OCI-LY1 (cell line): ENCODE measurements at regions not wholly inside any gene's neighbourhood (a gene's known extent, or its start where the extent isn't known, plus 50 kb on each side); places are given as distances from the start of the nearest gene placed in this dataset.

Source experiments
- H2AFZ ChIP-seq: fragments of 200-600 bp; sonication (generic), shearing (Covaris generic); 2 replicates; pipeline ENCODE4 v1.6.0; 2014; ENCODE audit warnings: antibody characterized with exemption, mild to moderate bottlenecking, low read length
- H3F3A ChIP-seq: fragments of 200-600 bp; sonication (generic), shearing (Covaris generic); 2 replicates; pipeline ENCODE4 v1.6.0; 2014; ENCODE audit warnings: mild to moderate bottlenecking, antibody characterized with exemption, low read length, moderate library complexity; ENCODE audit not compliant: insufficient read depth
- H3K27ac ChIP-seq: fragments of 200-600 bp; sonication (generic); 2 replicates; pipeline ENCODE4 v1.5.1; 2014; ENCODE audit warnings: low read length, mixed run types, mild to moderate bottlenecking, low read depth; ENCODE audit not compliant: poor library complexity, severe bottlenecking
- H3K27me3 ChIP-seq: fragments of 200-600 bp; sonication (generic); 2 replicates; pipeline ENCODE4 v1.6.0; 2014; ENCODE audit warnings: antibody characterized with exemption, mild to moderate bottlenecking, low read length, moderate library complexity; ENCODE audit not compliant: insufficient read depth
- H3K36me3 ChIP-seq: fragments of 200-600 bp; sonication (generic); 2 replicates; pipeline ENCODE4 v1.6.1; 2014; ENCODE audit warnings: mild to moderate bottlenecking, antibody characterized with exemption, low read length, moderate library complexity, mixed read lengths; ENCODE audit not compliant: insufficient read depth
- H3K4me1 ChIP-seq: fragments of 200-600 bp; sonication (generic); 2 replicates; pipeline ENCODE4 v1.5.1; 2014; ENCODE audit warnings: mild to moderate bottlenecking, low read length, moderate library complexity; ENCODE audit not compliant: insufficient read depth, severe bottlenecking
- H3K4me2 ChIP-seq: fragments of 200-600 bp; sonication (generic), shearing (Covaris generic); 2 replicates; pipeline ENCODE4 v1.6.1; 2014; ENCODE audit warnings: low read length
- H3K4me3 ChIP-seq: fragments of 200-600 bp; sonication (generic); 2 replicates; pipeline ENCODE4 v1.5.1; 2014; ENCODE audit warnings: low read length, low read depth, mild to moderate bottlenecking, mixed read lengths; ENCODE audit not compliant: poor library complexity, severe bottlenecking
- H3K79me2 ChIP-seq: fragments of 200-600 bp; shearing (Covaris generic); 2 replicates; pipeline ENCODE4 v1.6.1; 2016; ENCODE audit warnings: mixed run types, low read length, mixed read lengths; ENCODE audit not compliant: insufficient read depth
- H3K9ac ChIP-seq: fragments of 200-600 bp; sonication (generic), shearing (Covaris generic); 2 replicates; pipeline ENCODE4 v1.6.1; 2014; ENCODE audit warnings: mild to moderate bottlenecking, low read length, mixed read lengths
- H3K9me2 ChIP-seq: fragments of 200-600 bp; sonication (generic), shearing (Covaris generic); 2 replicates; pipeline ENCODE4 v1.6.1; 2014; ENCODE audit warnings: low read depth, mild to moderate bottlenecking, low read length, mixed read lengths
- H3K9me3 ChIP-seq: fragments of 200-600 bp; shearing (Covaris generic); 2 replicates; pipeline ENCODE4 v1.6.1; 2014; ENCODE audit warnings: low read length, mixed read lengths
- H4K20me1 ChIP-seq: fragments of 200-600 bp; sonication (generic), shearing (Covaris generic); 2 replicates; pipeline ENCODE4 v1.6.0; 2016; ENCODE audit warnings: mild to moderate bottlenecking, low read length; ENCODE audit not compliant: insufficient read depth
- EZH2 ChIP-seq: fragments of 200-600 bp; sonication (generic), shearing (Covaris generic); IDR thresholded peaks from 2 replicates; pipeline ENCODE4 v1.8.0; 2017; ENCODE audit warnings: borderline replicate concordance, mixed run types, mild to moderate bottlenecking, antibody characterized with exemption, low read length, moderate library complexity, mixed read lengths
- TF ChIP-seq, protein P1 (sequence below): fragments of 200-600 bp; sonication (generic), shearing (Covaris generic); IDR thresholded peaks from 2 replicates; pipeline ENCODE4 v1.5.1; 2017; ENCODE audit warnings: mild to moderate bottlenecking, antibody characterized with exemption, low read length, moderate library complexity, mixed read lengths

DNA sequence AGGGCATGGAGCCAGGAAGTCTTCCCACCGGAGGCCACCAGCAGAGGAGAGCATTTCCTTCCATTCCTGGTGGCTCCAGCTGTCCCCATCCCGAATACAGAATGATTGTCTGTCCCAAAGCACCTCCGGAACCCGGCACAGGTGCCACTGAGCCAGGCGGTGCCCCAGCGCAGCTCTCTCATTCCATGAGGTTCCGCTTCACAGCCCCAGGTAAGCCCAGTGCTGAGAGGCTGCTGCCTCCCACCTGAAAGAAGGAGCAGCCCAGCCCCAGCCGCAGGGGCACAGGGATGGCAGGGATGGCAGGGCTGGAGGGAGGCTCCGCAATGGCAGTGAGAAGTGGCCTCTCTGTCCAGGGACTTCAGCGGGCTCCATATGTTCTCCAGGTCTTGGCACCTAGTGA is 162.1 kb upstream of the TCERG1L start:
- no peak for TF ChIP-seq EZH2
- TF ChIP-seq, protein P1, sequence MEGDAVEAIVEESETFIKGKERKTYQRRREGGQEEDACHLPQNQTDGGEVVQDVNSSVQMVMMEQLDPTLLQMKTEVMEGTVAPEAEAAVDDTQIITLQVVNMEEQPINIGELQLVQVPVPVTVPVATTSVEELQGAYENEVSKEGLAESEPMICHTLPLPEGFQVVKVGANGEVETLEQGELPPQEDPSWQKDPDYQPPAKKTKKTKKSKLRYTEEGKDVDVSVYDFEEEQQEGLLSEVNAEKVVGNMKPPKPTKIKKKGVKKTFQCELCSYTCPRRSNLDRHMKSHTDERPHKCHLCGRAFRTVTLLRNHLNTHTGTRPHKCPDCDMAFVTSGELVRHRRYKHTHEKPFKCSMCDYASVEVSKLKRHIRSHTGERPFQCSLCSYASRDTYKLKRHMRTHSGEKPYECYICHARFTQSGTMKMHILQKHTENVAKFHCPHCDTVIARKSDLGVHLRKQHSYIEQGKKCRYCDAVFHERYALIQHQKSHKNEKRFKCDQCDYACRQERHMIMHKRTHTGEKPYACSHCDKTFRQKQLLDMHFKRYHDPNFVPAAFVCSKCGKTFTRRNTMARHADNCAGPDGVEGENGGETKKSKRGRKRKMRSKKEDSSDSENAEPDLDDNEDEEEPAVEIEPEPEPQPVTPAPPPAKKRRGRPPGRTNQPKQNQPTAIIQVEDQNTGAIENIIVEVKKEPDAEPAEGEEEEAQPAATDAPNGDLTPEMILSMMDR = no peak
- Histone ChIP-seq H3K27me3 (0 out of 2 replicates have a peak, but pooled peaks cover 6% of the 10 kb centered on the region), H3K36me3 (no peaks in the 10 kb centered on the region), H3K9me2 (no peaks in the 10 kb centered on the region), H3K4me3 (no peak overlapping the region), H3K27ac (no peak overlapping the region), H3K9ac (no peak overlapping the region), H3K9me3 (no peaks in the 10 kb centered on the region), H3K4me1 (no peaks in the 10 kb centered on the region), H2AFZ (no peak overlapping the region), H3F3A (no peaks in the 10 kb centered on the region), H3K4me2 (no peak overlapping the region), H3K79me2 (no peaks in the 10 kb centered on the region), H4K20me1 (no peaks in the 10 kb centered on the region)

- Histone ChIP-seq H3F3A (no peaks in the 10 kb centered on the region), H3K9me3 (no peaks in the 10 kb centered on the region), H3K27me3 (0 out of 2 replicates have a peak, but pooled peaks cover 6% of the 10 kb centered on the region), H3K4me2 (no peak overlapping the region), H3K9ac (no peak overlapping the region), H2AFZ (no peak overlapping the region), H3K4me1 (no peaks in the 10 kb centered on the region), H3K4me3 (no peak overlapping the region), H3K79me2 (no peaks in the 10 kb centered on the region), H4K20me1 (no peaks in the 10 kb centered on the region), H3K27ac (no peak overlapping the region), H3K36me3 (no peaks in the 10 kb centered on the region), H3K9me2 (no peaks in the 10 kb centered on the region)
- TF ChIP-seq, protein P1 = no peak
Measured at GRCh38 chr10:131474416-131474815, 162.9 kb upstream of the TCERG1L start.

GRCh38 chr10:131475043-131475442 is 163.5 kb upstream of the TCERG1L start:
- Histone ChIP-seq H3K79me2 (no peaks in the 10 kb centered on the region), H3K4me3 (no peak overlapping the region)

More at GRCh38 chr10:131475043-131475442, 163.5 kb upstream of the TCERG1L start:
- TF ChIP-seq, protein P1 = no peak
- TF ChIP-seq EZH2 = no peak
- H3K4me1 ChIP-seq = no peaks in the 10 kb centered on the region
- no peak overlapping the region for H3K9ac ChIP-seq
- 0 out of 2 replicates have a peak, but pooled peaks cover 6% of the 10 kb centered on the region for H3K27me3 ChIP-seq
- no peaks in the 10 kb centered on the region for H3F3A ChIP-seq
- no peak overlapping the region for H3K4me2 ChIP-seq
- H3K9me2 ChIP-seq = no peaks in the 10 kb centered on the region
- H4K20me1 ChIP-seq = no peaks in the 10 kb centered on the region
- no peaks in the 10 kb centered on the region for H3K9me3 ChIP-seq
- H3K36me3 ChIP-seq = no peaks in the 10 kb centered on the region
- no peak overlapping the region for H2AFZ ChIP-seq
- H3K27ac ChIP-seq = no peak overlapping the region
